GM13977 (cell line): ENCODE measurements at regions not wholly inside any gene's neighbourhood (a gene's known extent, or its start where the extent isn't known, plus 50 kb on each side); places are given as distances from the start of the nearest gene placed in this dataset.

Experiments used
- DNase-seq: peaks from one replicate; pipeline ENCODE4 v3.0.0; 2012; ENCODE audit warnings: low spot score
- CTCF ChIP-seq: IDR thresholded peaks from 2 replicates; pipeline ENCODE4 v1.5.1; 2012; ENCODE audit warnings: mild to moderate bottlenecking, control low read depth; ENCODE audit not compliant: insufficient read depth; ENCODE audit errors: extremely low read depth, missing control alignments
- in situ Hi-C: fragments of 300-500 bp; cut with MboI; formaldehyde crosslinking; loops from one replicate; pipeline ENCODE4 v1.12.0; 2022; ENCODE audit warnings: low sequenced_read_pairs, low pct_unique_long_range_greater_than_20kb, mixed read lengths, inconsistent platforms; ENCODE audit not compliant: unreplicated experiment

- no peak for DNase-seq
Measured at GRCh38 chr2:144317071-144317738, 202.7 kb downstream of the ZEB2 start.

GRCh38 chr2:144310889-144311608 is 208.9 kb downstream of the ZEB2 start:
- in situ Hi-C loops = no loop called here
- DNase-seq = no peak

More at GRCh38 chr2:144317071-144317738, 202.7 kb downstream of the ZEB2 start:
- no peak for TF ChIP-seq CTCF
- in situ Hi-C loops = no loop called here

GRCh38 chr2:144310484-144310883 is 209.4 kb downstream of the ZEB2 start:
- in situ Hi-C loops = no loop called here
- TF ChIP-seq CTCF = no peak
- DNase-seq = no peak

More at GRCh38 chr2:144310889-144311608, 208.9 kb downstream of the ZEB2 start:
- no peak for TF ChIP-seq CTCF

- TF ChIP-seq CTCF = no peak
- no peak for DNase-seq
- in situ Hi-C loops = no loop called here
Measured at GRCh38 chr2:144307711-144308110, 212.2 kb downstream of the ZEB2 start.

- in situ Hi-C loops = no loop called here
- no peak for TF ChIP-seq CTCF
- DNase-seq = no peak
Measured at GRCh38 chr2:144304202-144304601, 215.7 kb downstream of the ZEB2 start.

GRCh38 chr2:144300632-144301031 is 219.3 kb downstream of the ZEB2 start:
- in situ Hi-C loops = no loop called here
- no peak for DNase-seq
- TF ChIP-seq CTCF = no peak
